CD4-positive, alpha-beta T cell treated with Interleukin-17A for 4 hours (primary cell): ENCODE measurements at regions not wholly inside any gene's neighbourhood (a gene's known extent, or its start where the extent isn't known, plus 50 kb on each side); places are given as distances from the start of the nearest gene placed in this dataset.

Source experiments
- DNase-seq: peaks from one replicate; pipeline ENCODE4 v3.0.0-alpha.2; 2020; ENCODE audit warnings: mixed read lengths

DNA sequence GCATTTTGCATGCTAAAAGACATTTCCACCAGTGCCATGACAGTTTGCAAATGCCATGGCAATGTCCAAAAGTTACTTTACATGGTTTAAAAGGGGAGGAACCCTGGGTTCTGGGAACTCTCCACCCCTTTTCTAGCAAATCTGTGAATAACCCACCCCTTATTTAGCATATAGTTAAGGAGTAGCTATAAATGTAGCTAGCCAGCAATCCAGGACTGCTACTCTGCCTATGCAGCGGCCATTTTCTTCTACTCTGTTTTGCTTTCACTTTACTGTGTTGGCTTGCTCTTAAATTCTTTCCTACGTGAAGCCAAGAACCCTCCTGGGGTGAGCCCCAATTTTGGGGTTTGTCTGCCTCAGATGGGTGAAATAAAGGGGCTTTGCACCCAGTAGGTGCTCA lies 141.0 kb downstream of the PTPN11 start:
- no peak for DNase-seq

GRCh38 chr12:112564160-112564784 lies 145.5 kb downstream of the PTPN11 start:
- DNase-seq, result no peak

DNA sequence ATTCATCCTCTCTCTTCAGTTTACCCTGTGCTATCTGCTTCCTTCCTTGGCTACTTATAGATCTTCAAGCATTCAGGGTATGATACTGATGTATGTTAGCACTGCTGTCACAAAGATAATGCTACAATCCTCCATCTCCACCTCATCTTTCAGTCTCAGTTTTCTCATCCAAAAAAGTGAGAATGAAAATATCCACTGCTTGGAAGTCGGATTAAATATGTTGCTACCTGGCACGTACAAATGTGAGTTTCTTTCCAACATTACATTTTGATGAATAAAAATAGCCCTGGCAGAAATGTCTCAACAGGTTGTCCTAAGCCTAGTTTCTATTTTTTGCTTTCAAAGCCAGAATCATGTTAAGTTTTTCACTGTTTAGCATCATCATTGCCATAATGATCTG lies 149.9 kb downstream of the PTPN11 start:
- DNase-seq, result no peak

DNA sequence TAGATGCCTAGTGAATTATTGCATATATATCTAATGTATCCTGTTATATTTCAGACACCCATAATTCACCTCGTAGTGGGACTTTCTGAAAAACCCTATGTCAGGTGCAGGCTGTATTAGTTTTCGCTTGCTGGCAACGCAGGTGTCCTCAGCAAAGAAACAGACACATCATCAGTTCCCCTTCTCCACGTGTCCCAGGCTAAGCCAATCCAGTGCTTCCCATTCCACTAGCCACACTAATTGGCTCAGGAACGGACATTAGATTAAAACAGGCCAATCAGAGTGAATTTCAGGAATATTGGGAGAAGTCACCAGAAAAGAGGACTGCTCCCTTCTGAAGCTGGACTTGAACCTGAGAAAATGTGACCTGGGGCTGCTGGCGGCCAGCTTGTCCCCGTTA lies 151.3 kb downstream of the PTPN11 start:
- DNase-seq, result no peak

- DNase-seq, result no peak
These were observed 154.4 kb downstream of the PTPN11 start for GRCh38 chr12:112573141-112573540.

DNA sequence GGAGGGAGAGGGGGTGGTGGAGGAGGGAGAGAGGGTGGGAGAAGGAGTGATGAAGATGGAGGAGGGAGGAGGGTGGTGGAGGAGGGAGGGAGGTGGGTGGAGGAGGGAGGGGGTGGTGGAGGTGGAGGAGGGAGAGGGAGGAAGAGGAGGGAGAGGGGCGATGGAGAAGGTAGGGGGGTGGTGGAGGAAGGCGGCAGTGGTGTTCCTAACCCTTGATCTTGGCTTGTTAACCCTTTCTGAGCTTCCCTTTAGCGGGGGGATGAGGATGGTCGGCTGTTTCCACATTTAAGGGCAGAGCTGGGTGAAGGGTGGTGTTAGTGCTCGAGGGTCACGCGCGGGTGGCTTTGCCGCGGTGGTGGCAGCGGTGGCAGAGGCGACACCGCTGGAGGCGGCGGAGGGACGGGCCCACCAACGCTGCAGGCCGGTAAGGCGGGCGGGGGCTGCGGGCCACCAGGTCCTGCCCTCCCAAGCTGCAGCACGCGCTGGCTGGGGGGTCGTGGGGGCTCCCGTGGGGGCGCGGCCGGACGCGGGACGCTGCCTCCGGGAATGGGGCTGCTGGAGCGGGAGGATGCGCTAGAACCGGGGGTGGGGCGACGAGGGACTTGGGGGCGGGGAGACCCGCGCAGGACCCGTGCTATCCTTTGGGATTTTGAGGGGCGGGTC lies 156.3 kb downstream of the PTPN11 start:
- no peak for DNase-seq

GRCh38 chr12:112575559-112576067 lies 156.9 kb downstream of the PTPN11 start:
- no peak for DNase-seq

DNA sequence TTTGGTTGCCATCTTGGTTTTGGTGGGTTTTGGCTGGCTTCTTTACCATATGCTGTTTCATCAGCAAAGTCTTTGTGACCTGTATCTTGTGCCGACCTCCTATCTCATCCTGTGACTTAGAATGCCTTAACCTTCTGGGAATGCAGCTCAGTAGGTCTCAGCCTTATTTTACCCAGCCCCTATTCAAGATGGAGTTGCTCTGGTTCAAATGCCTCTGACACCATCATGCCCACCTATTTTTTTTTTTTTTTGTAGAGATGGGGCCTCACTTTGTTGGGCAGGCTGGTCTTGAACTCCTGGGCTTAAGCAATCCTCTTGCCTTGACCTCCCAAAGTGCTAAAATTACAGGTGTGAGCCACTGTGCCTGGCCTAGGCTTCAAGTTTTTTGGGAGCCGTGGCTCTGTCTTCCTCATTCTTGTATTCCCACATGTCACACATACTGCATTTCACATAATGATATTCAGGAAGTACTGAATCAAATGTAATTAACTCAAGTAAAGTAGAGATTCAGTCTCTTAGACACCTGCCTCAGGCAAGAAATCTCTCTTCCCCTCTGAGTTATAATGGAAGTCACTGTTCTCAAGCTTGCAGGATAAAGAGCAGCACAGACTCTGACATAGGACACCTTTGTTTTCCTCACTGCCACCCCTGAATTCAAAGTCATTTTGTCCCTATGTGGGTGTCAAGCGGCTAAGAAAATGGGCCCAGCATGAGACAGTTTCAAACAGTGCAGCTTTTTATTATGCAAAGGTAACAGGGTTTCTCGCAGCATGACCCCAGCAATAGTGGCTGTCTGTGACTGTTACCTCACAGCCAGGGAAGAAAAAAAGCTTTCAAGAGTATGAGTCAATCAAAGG lies 159.0 kb downstream of the PTPN11 start:
- no peak for DNase-seq

- no peak for DNase-seq
These were observed 165.5 kb downstream of the PTPN11 start for GRCh38 chr12:112584266-112584722.

- DNase-seq, result no peak
These were observed 167.5 kb downstream of the PTPN11 start for GRCh38 chr12:112586148-112586783.

DNA sequence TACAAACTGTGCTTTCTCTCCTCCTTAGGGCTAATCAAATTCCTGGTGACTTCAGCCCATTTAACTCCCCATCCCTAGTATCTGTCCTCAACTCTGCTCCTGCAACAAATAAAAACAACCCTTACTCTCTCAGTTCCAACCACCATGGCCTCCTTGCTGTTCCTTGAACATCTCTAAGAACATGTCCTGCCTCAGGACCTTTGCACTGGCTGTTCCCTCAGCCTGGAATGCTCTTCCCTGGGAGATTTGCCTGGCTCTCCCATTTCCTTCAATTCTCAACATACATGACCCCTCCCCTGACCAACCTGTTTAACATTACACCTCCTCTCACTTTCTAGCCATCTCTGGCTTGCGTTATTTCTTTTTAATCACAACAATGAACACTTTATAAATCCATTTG lies 170.5 kb downstream of the PTPN11 start:
- DNase-seq, result no peak

GRCh38 chr12:112590281-112590680 lies 171.5 kb downstream of the PTPN11 start:
- DNase-seq, result no peak

- no peak for DNase-seq
These were observed 172.7 kb downstream of the PTPN11 start for GRCh38 chr12:112591488-112591887.

GRCh38 chr12:112595410-112595809 lies 176.7 kb downstream of the PTPN11 start:
- no peak for DNase-seq

GRCh38 chr12:112597986-112598385 lies 179.2 kb downstream of the PTPN11 start:
- no peak for DNase-seq

DNA sequence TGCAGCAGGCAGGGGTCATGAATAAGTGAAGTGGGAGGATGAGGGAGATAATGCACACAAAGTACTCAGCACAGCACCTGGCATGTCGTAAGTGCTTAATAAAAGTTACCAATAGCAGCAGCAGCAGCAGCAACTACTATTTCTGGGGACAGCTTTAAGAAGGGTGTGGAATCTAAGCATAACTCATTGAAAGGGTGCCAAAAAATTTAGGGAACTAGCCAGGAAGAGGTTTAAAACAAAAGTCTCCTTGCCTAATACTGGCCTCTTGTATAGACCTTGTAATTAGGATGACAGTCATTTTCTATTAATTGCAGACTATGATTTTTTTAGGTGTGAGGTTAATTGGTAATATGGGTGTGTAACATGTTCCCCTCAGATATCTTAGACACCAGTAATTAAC lies 179.9 kb downstream of the PTPN11 start:
- DNase-seq, result no peak

- DNase-seq, result no peak
These were observed 181.1 kb downstream of the PTPN11 start for GRCh38 chr12:112599871-112600270.

- DNase-seq, result no peak
These were observed 183.4 kb downstream of the PTPN11 start for GRCh38 chr12:112602150-112602549.

GRCh38 chr12:112606611-112607365 lies 184.8 kb upstream of the RPH3A start:
- DNase-seq, result no peak

DNA sequence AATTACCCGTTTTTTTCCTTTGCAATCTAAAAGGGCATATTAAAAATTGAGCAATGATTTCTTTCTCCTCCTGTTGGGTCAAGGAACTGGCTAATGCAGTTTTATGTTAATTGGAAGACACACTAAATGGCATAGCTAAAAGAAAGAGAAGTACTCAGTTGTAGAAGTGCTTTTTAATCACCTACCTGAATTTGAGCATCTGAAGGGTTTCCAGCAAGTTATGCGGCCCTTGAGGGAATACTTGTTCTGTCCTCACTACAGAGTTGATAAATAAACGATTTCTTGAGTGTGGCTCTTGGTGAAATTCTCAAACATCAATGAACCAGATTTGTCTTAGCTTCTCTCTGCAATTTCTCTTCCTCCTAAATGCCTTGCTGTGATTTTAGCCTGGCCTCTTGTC lies 184.1 kb upstream of the RPH3A start:
- no peak for DNase-seq

GRCh38 chr12:112611908-112612307 lies 179.6 kb upstream of the RPH3A start:
- DNase-seq, result no peak

- no peak for DNase-seq
These were observed 176.4 kb upstream of the RPH3A start for GRCh38 chr12:112615196-112615595.
